GM12878 (cell line): ENCODE measurements at regions not wholly inside any gene's neighbourhood (a gene's known extent, or its start where the extent isn't known, plus 50 kb on each side); places are given as distances from the start of the nearest gene placed in this dataset.

Experiments
- ATAC-seq: fragments of 200-7000 bp; cut with Tn5 transposase; 3 replicates; pipeline ENCODE4 v1.9.1; 2020; ENCODE audit warnings: mild to moderate bottlenecking, moderate library complexity
- BruUV-seq: library from RNA; stranded (reverse); fragments of 400-500 nt; replicated peaks from 2 replicates; lab custom pipeline; 2021; lab: Mats Ljungman, UMichigan
- CTCF ChIA-PET: fragments of 300-600 bp; sonication (Branson Sonifier 250); formaldehyde crosslinking; extraction: SDS; loops from one replicate; lab custom pipeline; 2021; ENCODE audit warnings: inconsistent platforms; lab: Yijun Ruan, JAX
- POLR2A ChIA-PET: fragments of 350-600 bp; formaldehyde crosslinking; extraction: SDS; loops from one replicate; lab custom pipeline; 2021; ENCODE audit warnings: inconsistent platforms; lab: Charles Lee
- RAD21 ChIA-PET: fragments of 300-600 bp; sonication (Branson Sonifier 250); formaldehyde crosslinking; loops from one replicate; lab custom pipeline; 2023; ENCODE audit warnings: antibody characterized with exemption; ENCODE audit not compliant: unreplicated experiment; lab: Charles Lee
- SMC1A ChIA-PET: fragments of 300-600 bp; sonication (Branson Sonifier 250); formaldehyde crosslinking; loops from one replicate; lab custom pipeline; 2023; ENCODE audit not compliant: unreplicated experiment, uncharacterized antibody; lab: Charles Lee
- DNase-seq: peaks from one replicate; pipeline ENCODE4 v3.0.0-alpha.2; 2011; ENCODE audit warnings: low read depth, low spot score
- FAIRE-seq: peaks from 3 replicates; lab custom pipeline; 2011; peaks lifted over from hg19 to GRCh38; lab: Jason Lieb, UNC
- H2AFZ ChIP-seq: 2 replicates; pipeline ENCODE4 v1.6.0; 2011; ENCODE audit warnings: low read depth, low read length, control low read depth; ENCODE audit not compliant: control insufficient read depth
- H3K27ac ChIP-seq: 2 replicates; pipeline ENCODE4 v1.5.1; 2011; ENCODE audit warnings: control low read depth; ENCODE audit not compliant: control insufficient read depth, insufficient read depth
- H3K27me3 ChIP-seq, 2 experiments: replicated peaks in 1 of 2; 2 replicates each; pipeline versions ENCODE4 v1.6.0 to v1.6.1; 2011; ENCODE audit warnings: low read length in 1 of 2; ENCODE audit not compliant: control insufficient read depth in 2 of 2, insufficient read depth in 2 of 2
- H3K36me3 ChIP-seq, 2 experiments: 2 replicates each; pipeline ENCODE4 v1.5.1; 2011; ENCODE audit warnings: low read length in 1 of 2; ENCODE audit not compliant: control insufficient read depth in 2 of 2, insufficient read depth in 2 of 2
- H3K4me1 ChIP-seq: 2 replicates; pipeline ENCODE4 v1.6.1; 2011; ENCODE audit warnings: mild to moderate bottlenecking, low read length, moderate library complexity, mixed read lengths; ENCODE audit not compliant: control insufficient read depth, insufficient read depth
- H3K4me2 ChIP-seq: 2 replicates; pipeline ENCODE4 v1.6.0; 2011; ENCODE audit warnings: control low read depth; ENCODE audit not compliant: control insufficient read depth, insufficient read depth
- H3K4me3 ChIP-seq: fragments of 200-600 bp; sonication (generic); 2 replicates; pipeline ENCODE4 v1.5.1; 2016
- H3K79me2 ChIP-seq: 2 replicates; pipeline ENCODE4 v1.6.0; 2011; ENCODE audit warnings: low read length; ENCODE audit not compliant: control insufficient read depth, insufficient read depth
- H3K9ac ChIP-seq: 2 replicates; pipeline ENCODE4 v1.8.0; 2011; ENCODE audit warnings: low read length, control low read depth, mixed read lengths; ENCODE audit not compliant: control insufficient read depth, insufficient read depth
- H3K9me3 ChIP-seq: replicated peaks from 3 replicates; pipeline ENCODE4 v1.5.1; 2011; ENCODE audit warnings: mild to moderate bottlenecking, low read length; ENCODE audit not compliant: control insufficient read depth, insufficient read depth
- H4K20me1 ChIP-seq: 2 replicates; pipeline ENCODE4 v1.6.0; 2011; ENCODE audit not compliant: control insufficient read depth, insufficient read depth
- IKZF2 ChIP-seq, 2 experiments: fragments of 450-650 bp; IDR thresholded peaks; 2 replicates each; pipeline ENCODE4 v1.6.1; 2017; ENCODE audit warnings: mild to moderate bottlenecking in 2 of 2, moderate library complexity in 2 of 2
- SMAD5 ChIP-seq: IDR thresholded peaks from 2 replicates; pipeline ENCODE4 v1.6.1; 2016; ENCODE audit warnings: antibody characterized with exemption, low read depth
- SMC3 ChIP-seq: IDR thresholded peaks from 2 replicates; pipeline ENCODE4 v1.6.1; 2011; ENCODE audit warnings: low read length, improper control_type of control experiment, borderline replicate concordance
- ZBED1 ChIP-seq: IDR thresholded peaks from 2 replicates; pipeline ENCODE4 v1.6.1; 2016; ENCODE audit warnings: borderline replicate concordance
- WGBS: methylation state at CpG from one replicate; pipeline ENCODE4 v1.1.6; 2016; ENCODE audit warnings: low lambda C conversion rate; ENCODE audit not compliant: insufficient replicate concordance, insufficient coverage; ENCODE audit errors: missing lambda C conversion rate; 5-methylcytosine and 5-hydroxymethylcytosine counted together
- in situ Hi-C: fragments of 300-500 bp; cut with MboI; formaldehyde crosslinking; loops from 9 replicates; pipeline ENCODE4 v1.14.3; 2018; ENCODE audit warnings: mixed read lengths
- intact Hi-C: fragments of 100-400 bp; cut with micrococcal nuclease; formaldehyde crosslinking; loops from one replicate; pipeline ENCODE4 v1.14.2; 2022; ENCODE audit not compliant: unreplicated experiment
- TF ChIP-seq, protein P1 (sequence below): IDR thresholded peaks from 2 replicates; pipeline ENCODE4 v1.6.1; 2011; ENCODE audit warnings: borderline replicate concordance, low read depth, mild to moderate bottlenecking, moderate library complexity, mixed read lengths, low read length; ENCODE audit not compliant: insufficient read depth; ENCODE audit errors: extremely low read length

DNA sequence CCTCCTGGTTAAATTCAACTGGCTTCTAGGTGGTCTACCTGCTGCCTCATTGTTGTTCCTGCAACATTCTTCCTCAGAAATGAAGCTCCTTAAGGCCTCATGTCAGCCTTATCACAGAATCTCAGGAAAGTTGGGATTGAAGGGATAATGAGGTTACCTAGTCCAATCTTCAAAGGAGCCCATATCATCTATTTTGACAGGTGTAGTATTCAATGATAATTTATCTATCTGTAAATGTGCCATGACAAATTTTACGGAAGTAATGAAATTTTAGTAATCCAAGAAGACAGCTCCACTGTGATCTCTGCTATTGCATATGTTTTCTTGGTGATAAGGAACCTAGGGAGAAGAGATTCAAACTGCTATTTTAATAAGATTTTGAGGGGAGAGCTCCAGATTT lies 973.8 kb downstream of the ROBO2 start:
- no peaks in the 10 kb centered on the region for H3K27me3 ChIP-seq
- in situ Hi-C loops (no loop called here), intact Hi-C loops (no loop called here)
- no peaks in the 10 kb centered on the region for H3K9me3 ChIP-seq
- WGBS: 5% methylated on average over 1 of the region's 1 CpG
- no peak overlapping the region for H3K4me2 ChIP-seq
- H3K4me3 ChIP-seq: no peak overlapping the region
- TF ChIP-seq ZBED1: no peak
- no peaks in the 10 kb centered on the region for H4K20me1 ChIP-seq
- FAIRE-seq (no peak), ATAC-seq (no peak), DNase-seq (no peak)
- POLR2A ChIA-PET: no interaction called here
- no peaks in the 10 kb centered on the region for H3K4me1 ChIP-seq
- H3K79me2 ChIP-seq: no peaks in the 10 kb centered on the region
- H2AFZ ChIP-seq: no peak overlapping the region
- RAD21 ChIA-PET: interaction anchor here (0.6 kb wide), 1 partner anchor 9 kb away, joined by 3 read pairs; no protein-coding TSS in a partner anchor
- H3K9ac ChIP-seq: no peak overlapping the region
- SMC1A ChIA-PET: interaction anchor here (1.0 kb wide), 1 partner anchor 9 kb away, joined by 3 read pairs; no protein-coding TSS in a partner anchor
- H3K27ac ChIP-seq: no peak overlapping the region
- CTCF ChIA-PET: interaction anchor here (1.1 kb wide), 1 partner anchor 14 kb away, joined by 3 read pairs; no protein-coding TSS in a partner anchor
- no TSS peak for BruUV-seq
- no peaks in the 10 kb centered on the region for H3K36me3 ChIP-seq

DNA sequence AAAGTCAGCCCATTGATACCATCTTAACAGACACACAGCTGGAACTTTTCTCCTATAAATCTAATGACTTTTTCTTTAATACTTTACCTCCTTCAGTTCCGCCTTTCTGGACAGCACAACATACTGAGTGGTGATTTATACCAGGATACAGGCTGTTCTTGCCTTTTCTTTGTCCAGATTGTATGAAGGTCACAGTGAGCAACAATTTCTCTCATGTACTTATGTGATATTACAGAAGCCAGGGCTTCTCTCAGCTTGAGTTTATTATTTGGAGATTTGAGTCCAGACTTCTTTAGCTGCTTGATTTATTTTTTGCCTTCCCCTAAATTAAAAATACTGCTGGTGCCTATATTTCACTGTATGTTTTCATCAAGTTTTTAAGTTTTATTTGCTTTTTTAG lies 976.0 kb downstream of the ROBO2 start:
- Histone ChIP-seq H2AFZ (no peak overlapping the region), H3K4me3 (no peak overlapping the region), H3K9ac (no peak overlapping the region), H3K4me1 (no peaks in the 10 kb centered on the region), H3K79me2 (no peaks in the 10 kb centered on the region), H3K27me3 (no peaks in the 10 kb centered on the region), H3K4me2 (no peak overlapping the region), H4K20me1 (no peaks in the 10 kb centered on the region), H3K9me3 (no peaks in the 10 kb centered on the region), H3K36me3 (no peaks in the 10 kb centered on the region), H3K27ac (no peak overlapping the region)
- WGBS: 22% methylated on average over 1 of the region's 1 CpG
- CTCF ChIA-PET: no interaction called here
- ATAC-seq (no peak), DNase-seq (no peak), FAIRE-seq (no peak)
- TF ChIP-seq SMC3: no peak
- no peak for TF ChIP-seq SMAD5
- no peak for TF ChIP-seq IKZF2 (IDR thresholded peaks at IDR 0.05)
- TF ChIP-seq, protein P1, sequence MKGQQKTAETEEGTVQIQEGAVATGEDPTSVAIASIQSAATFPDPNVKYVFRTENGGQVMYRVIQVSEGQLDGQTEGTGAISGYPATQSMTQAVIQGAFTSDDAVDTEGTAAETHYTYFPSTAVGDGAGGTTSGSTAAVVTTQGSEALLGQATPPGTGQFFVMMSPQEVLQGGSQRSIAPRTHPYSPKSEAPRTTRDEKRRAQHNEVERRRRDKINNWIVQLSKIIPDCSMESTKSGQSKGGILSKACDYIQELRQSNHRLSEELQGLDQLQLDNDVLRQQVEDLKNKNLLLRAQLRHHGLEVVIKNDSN: no peak
- intact Hi-C loops: no loop called here
- SMC1A ChIA-PET: no interaction called here
- POLR2A ChIA-PET: no interaction called here
- RAD21 ChIA-PET: no interaction called here
- in situ Hi-C loops: no loop called here
- no TSS peak for BruUV-seq
